HG03432 (cell line): ENCODE measurements at regions not wholly inside any gene's neighbourhood (a gene's known extent, or its start where the extent isn't known, plus 50 kb on each side); places are given as distances from the start of the nearest gene placed in this dataset.

ENCODE experiments used
- ATAC-seq: cut with Tn5 transposase; IDR thresholded peaks from one replicate; pipeline ENCODE4 v1.9.1; 2021; ENCODE audit warnings: mild to moderate bottlenecking, moderate library complexity; ENCODE audit not compliant: unreplicated experiment

GRCh38 chr6:88558981-88559380 is 392.8 kb upstream of the CNR1 start:
- no peak for ATAC-seq

GRCh38 chr6:88556663-88557062 is 390.5 kb upstream of the CNR1 start:
- ATAC-seq: no peak

- no peak for ATAC-seq
These were observed 382.9 kb upstream of the CNR1 start for GRCh38 chr6:88548891-88549505.

- no peak for ATAC-seq
These were observed 381.6 kb upstream of the CNR1 start for GRCh38 chr6:88547768-88548167.

- ATAC-seq: no peak
These were observed 379.8 kb upstream of the CNR1 start for GRCh38 chr6:88545991-88546390.

- ATAC-seq: no peak
These were observed 379.0 kb upstream of the CNR1 start for GRCh38 chr6:88544986-88545612.

- ATAC-seq: no peak
These were observed 373.2 kb upstream of the CNR1 start for GRCh38 chr6:88539295-88539764.

GRCh38 chr6:88538840-88539239 is 372.7 kb upstream of the CNR1 start:
- ATAC-seq: no peak

GRCh38 chr6:88538130-88538706 is 372.1 kb upstream of the CNR1 start:
- no peak for ATAC-seq

- ATAC-seq: no peak
These were observed 370.0 kb upstream of the CNR1 start for GRCh38 chr6:88536071-88536625.

GRCh38 chr6:88535306-88535705 is 369.2 kb upstream of the CNR1 start:
- no peak for ATAC-seq

- ATAC-seq: no peak
These were observed 366.2 kb upstream of the CNR1 start for GRCh38 chr6:88532241-88532860.

GRCh38 chr6:88529726-88530125 is 363.6 kb upstream of the CNR1 start:
- ATAC-seq: no peak

GRCh38 chr6:88520445-88520844 is 354.3 kb upstream of the CNR1 start:
- ATAC-seq: no peak

- ATAC-seq: no peak
These were observed 353.8 kb upstream of the CNR1 start for GRCh38 chr6:88520017-88520338.

- no peak for ATAC-seq
These were observed 353.3 kb upstream of the CNR1 start for GRCh38 chr6:88519301-88520016.

GRCh38 chr6:88517737-88518136 is 351.6 kb upstream of the CNR1 start:
- ATAC-seq: no peak

- ATAC-seq: no peak
These were observed 347.8 kb upstream of the CNR1 start for GRCh38 chr6:88513920-88514319.

GRCh38 chr6:88513471-88513870 is 347.3 kb upstream of the CNR1 start:
- ATAC-seq: no peak

GRCh38 chr6:88512951-88513350 is 346.8 kb upstream of the CNR1 start:
- no peak for ATAC-seq

GRCh38 chr6:88502391-88502790 is 336.2 kb upstream of the CNR1 start:
- ATAC-seq: no peak
